Brain microvascular endothelial cell (primary cell): ENCODE measurements at regions not wholly inside any gene's neighbourhood (a gene's known extent, or its start where the extent isn't known, plus 50 kb on each side); places are given as distances from the start of the nearest gene placed in this dataset.
"Not testable (repeated sequence)": the region's sequence is repeated elsewhere in the genome, so short reads cannot be mapped to it uniquely, and the experiment has no call there.

Source experiments
- DNase-seq: peaks from one replicate; pipeline ENCODE4 v3.0.0-alpha.2; 2020
- H3K27ac ChIP-seq: fragments of 250-450 bp; sonication (Bioruptor Pico); 2 replicates; pipeline ENCODE4 v1.5.1; 2020; ENCODE audit warnings: mild to moderate bottlenecking, moderate library complexity
- H3K27me3 ChIP-seq: fragments of 250-450 bp; sonication (Bioruptor Pico); replicated peaks from 2 replicates; pipeline ENCODE4 v1.5.1; 2020; ENCODE audit warnings: mild to moderate bottlenecking
- H3K36me3 ChIP-seq: fragments of 250-450 bp; sonication (Bioruptor Pico); replicated peaks from 2 replicates; pipeline ENCODE4 v1.5.1; 2020; ENCODE audit warnings: mild to moderate bottlenecking
- H3K4me3 ChIP-seq: 2 replicates; pipeline ENCODE4 v1.5.1; 2011; ENCODE audit warnings: low read depth, mild to moderate bottlenecking, control low read depth, low read length, moderate library complexity
- in situ Hi-C: cut with HindIII; loops from 2 replicates; pipeline ENCODE4 v1.10.0; 2017; ENCODE audit warnings: low sequenced_read_pairs, low pct_ligation_motif_present
- TF ChIP-seq, protein P1 (sequence below): IDR thresholded peaks from 2 replicates; pipeline ENCODE4 v1.5.1; 2011; ENCODE audit warnings: low read depth, mild to moderate bottlenecking, moderate library complexity, low read length, control low read depth, inconsistent platforms; ENCODE audit errors: missing control alignments

DNA sequence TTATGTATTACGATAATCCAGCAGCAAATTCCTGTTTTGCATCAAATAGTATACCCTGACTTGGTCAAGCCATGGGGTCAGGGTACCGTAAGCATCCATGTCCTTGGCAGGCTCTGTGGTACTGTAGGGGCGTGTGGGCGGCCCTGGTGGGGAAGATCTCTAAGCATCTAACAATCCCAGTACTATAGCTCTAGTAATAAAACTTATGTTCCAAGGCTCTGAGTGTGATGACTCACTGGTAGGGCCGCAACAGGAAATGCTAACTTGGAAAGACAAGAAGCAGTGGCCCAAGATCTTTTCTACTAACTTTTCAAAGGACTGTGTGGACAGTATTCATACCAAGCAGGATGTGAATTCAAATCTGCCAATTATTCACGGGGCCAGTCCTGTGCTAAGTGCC, 63.8 kb downstream of the CLEC18A start:
- peak; percentile 30 for DNase-seq
- in situ Hi-C loops, result not testable (repeated sequence)

DNA sequence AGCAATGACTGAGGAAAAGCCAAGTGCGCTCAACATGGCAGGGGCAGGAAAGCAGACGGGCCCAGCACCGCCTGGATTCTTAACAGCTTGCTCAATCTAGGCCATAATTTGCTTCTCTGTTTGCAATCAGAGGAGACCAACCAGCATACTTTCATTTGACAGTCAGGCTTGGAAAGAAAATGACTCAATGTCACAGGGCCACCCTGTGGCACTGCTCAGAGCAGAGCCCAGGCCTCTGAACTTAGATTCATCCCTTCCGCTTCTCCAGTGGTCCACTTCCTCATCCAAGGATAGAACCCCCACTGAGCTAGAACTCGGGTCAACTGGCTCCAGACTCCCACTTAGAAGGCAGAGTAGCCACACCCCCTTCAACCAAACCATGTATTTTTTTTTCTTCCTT, 65.6 kb downstream of the CLEC18A start:
- H3K4me3 ChIP-seq, H3K27ac ChIP-seq, H3K36me3 ChIP-seq, H3K27me3 ChIP-seq, DNase-seq, in situ Hi-C loops: not testable (repeated sequence)

More for the DNA sequence above, 63.8 kb downstream of the CLEC18A start:
- not testable (repeated sequence) for H3K27ac ChIP-seq, H3K4me3 ChIP-seq, H3K27me3 ChIP-seq, H3K36me3 ChIP-seq

DNA sequence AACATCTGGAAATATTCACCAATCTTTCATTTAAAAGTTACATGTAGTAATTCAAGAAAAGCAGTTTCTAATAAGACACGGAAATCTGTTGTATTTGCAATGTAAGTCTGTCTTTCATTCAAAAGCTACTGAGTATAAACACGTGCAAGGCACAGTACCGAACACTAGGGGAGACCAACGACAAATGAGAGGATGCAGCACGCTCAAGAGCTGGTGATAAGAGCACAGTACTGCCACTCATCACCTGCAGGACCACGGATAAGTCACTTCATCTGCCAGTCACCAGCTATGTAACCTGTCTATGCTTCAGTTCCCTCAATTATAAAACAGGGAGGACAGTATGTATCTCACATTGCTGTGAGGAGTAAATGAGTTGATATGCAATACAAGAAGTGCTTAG, 67.1 kb downstream of the CLEC18A start:
- no peak overlapping the region for H3K4me3 ChIP-seq
- in situ Hi-C loops, result no loop called here
- peak; percentile 34 for DNase-seq
- no peak overlapping the region for H3K27ac ChIP-seq
- peaks cover 7% of the 10 kb centered on the region for H3K36me3 ChIP-seq
- TF ChIP-seq, protein P1, sequence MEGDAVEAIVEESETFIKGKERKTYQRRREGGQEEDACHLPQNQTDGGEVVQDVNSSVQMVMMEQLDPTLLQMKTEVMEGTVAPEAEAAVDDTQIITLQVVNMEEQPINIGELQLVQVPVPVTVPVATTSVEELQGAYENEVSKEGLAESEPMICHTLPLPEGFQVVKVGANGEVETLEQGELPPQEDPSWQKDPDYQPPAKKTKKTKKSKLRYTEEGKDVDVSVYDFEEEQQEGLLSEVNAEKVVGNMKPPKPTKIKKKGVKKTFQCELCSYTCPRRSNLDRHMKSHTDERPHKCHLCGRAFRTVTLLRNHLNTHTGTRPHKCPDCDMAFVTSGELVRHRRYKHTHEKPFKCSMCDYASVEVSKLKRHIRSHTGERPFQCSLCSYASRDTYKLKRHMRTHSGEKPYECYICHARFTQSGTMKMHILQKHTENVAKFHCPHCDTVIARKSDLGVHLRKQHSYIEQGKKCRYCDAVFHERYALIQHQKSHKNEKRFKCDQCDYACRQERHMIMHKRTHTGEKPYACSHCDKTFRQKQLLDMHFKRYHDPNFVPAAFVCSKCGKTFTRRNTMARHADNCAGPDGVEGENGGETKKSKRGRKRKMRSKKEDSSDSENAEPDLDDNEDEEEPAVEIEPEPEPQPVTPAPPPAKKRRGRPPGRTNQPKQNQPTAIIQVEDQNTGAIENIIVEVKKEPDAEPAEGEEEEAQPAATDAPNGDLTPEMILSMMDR, result peak; percentile 38
- no peaks in the 10 kb centered on the region for H3K27me3 ChIP-seq

DNA sequence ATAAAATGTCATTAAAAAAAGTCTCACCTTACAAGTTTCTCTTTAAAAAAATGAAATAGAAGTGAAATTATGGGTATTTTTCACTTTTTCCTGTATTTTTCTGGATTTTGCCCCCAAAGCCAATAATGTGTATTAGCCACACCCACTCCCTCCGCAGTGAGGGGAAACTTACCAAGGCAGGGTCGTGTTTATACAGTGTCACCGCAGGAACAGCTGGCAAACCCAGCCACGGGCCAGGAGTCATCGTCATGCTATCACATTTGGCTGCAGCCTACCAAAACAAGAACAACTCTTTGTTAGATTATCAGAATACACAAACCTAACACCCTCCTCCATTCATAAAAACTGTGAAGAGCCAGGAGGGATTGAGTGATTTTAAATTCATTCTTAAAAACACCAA, 72.1 kb downstream of the CLEC18A start:
- H3K36me3 ChIP-seq, H3K4me3 ChIP-seq, H3K27me3 ChIP-seq, H3K27ac ChIP-seq, in situ Hi-C loops, DNase-seq: not testable (repeated sequence)

DNA sequence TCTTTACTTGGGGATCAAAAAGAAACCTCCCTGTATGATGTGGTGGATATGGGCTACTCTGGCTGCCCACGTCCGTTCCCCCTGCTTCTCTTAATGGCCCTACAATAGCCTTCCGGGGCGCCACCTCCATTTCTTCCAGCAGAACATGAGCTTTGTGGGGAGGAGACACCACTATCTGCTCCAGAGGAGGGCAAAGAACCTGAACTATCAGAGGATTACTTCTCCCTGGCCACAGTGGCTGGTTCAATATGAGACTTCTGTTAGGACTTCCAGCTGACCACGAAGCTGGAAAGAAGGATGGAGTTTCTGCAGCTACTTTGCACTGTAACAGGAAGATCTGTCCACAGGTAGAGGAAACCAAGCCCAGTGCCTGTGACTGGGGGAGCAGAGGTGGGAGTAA, 72.8 kb downstream of the CLEC18A start:
- H3K27me3 ChIP-seq, DNase-seq, H3K27ac ChIP-seq, in situ Hi-C loops, H3K4me3 ChIP-seq, H3K36me3 ChIP-seq: not testable (repeated sequence)

DNA sequence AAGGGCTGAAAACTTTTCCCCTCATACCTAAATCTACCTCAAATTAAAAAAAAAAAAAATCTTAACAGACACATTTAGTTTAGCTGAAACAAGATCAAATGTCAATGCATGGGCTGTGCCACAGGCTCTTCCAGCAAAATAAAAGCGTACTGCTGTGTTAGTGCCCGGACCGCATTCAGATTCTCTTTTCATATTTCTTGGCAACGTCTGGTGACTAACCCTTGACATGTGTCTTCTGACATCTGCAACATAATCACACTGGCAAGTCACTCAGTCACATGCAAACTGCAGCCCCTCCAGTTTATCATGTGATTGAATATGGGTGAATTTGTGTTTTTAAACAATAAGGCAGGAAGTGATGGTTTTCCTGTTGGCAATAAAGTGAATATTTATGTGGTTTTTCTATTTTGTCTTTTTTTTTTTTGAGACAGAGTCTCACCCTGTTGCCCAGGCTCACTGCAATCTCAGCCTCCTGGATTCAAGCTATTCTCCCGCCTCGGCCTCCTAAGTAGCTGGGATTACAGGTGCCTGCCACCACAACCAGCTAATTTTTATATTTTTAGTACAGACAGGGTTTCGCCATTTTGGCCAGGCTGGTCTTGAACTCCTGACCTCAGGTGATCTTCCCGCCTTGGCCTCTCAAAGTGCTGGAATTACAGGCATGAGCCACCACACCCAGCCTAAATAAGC, 75.2 kb downstream of the CLEC18A start:
- in situ Hi-C loops, H3K36me3 ChIP-seq, H3K4me3 ChIP-seq, H3K27me3 ChIP-seq: not testable (repeated sequence)
- peak; percentile 33 for DNase-seq
- peak overlapping the region; percentile 29 for H3K27ac ChIP-seq

DNA sequence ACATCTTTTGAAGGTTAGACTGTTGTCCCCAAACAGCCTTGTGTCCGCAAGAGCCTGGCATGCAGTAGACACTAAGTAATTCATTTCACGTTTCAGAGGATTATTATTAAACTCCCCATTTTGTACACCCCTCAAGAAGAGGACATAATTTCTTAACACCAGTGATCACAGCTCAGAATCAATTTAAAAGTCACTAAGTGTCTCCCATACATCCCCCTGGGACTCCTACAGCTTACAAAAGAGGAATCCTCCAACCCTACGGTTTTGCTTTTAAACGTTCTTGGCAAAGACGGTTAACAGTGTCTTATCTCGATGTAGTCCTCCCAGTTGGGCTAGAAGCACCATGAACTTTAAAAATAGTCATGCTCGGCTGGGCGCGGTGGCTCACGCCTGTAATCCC, 81.2 kb upstream of the PDPR start:
- in situ Hi-C loops, H3K4me3 ChIP-seq, H3K27me3 ChIP-seq: not testable (repeated sequence)

DNA sequence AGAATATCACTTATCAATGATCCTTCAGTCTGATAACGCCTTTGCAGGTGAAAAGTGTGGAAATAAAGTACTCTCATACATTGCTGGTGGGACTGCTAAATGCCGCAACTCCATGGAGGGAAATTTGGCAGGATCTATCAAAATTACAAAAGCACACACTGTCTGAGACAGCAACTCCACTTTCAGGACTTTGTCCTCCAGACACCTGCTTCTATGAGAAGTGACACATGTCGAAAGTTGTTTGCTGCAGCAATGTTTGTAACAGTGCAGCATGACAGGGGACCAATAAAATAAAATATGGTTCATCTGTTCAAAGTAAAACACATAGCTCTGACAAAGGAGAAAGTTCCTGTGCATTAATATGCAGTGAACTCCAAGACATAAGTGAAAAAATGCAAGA, 76.2 kb upstream of the PDPR start:
- H3K36me3 ChIP-seq, H3K4me3 ChIP-seq, H3K27me3 ChIP-seq, in situ Hi-C loops, H3K27ac ChIP-seq, DNase-seq: not testable (repeated sequence)

More for the DNA sequence above, 81.2 kb upstream of the PDPR start:
- H3K27ac ChIP-seq, H3K36me3 ChIP-seq, DNase-seq: not testable (repeated sequence)

DNA sequence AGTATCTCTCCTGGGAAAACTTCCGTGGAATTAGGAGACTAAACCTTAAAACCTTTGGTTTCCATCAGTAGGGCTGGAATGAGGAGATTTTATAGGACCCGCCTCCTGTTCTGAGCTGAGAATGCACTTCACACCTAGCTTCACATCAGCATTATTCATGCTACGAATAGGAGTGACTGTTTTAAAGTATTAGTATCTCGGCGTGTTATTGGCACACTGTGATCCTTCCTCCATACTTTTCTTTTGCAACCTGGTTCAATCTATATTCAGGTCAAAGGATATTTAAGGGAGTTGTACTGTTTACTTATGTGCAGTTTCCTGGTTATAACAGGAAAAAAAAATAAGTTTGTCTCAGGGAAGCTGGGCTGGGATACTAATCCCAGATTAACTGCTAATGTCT, 73.6 kb upstream of the PDPR start:
- not testable (repeated sequence) for DNase-seq

DNA sequence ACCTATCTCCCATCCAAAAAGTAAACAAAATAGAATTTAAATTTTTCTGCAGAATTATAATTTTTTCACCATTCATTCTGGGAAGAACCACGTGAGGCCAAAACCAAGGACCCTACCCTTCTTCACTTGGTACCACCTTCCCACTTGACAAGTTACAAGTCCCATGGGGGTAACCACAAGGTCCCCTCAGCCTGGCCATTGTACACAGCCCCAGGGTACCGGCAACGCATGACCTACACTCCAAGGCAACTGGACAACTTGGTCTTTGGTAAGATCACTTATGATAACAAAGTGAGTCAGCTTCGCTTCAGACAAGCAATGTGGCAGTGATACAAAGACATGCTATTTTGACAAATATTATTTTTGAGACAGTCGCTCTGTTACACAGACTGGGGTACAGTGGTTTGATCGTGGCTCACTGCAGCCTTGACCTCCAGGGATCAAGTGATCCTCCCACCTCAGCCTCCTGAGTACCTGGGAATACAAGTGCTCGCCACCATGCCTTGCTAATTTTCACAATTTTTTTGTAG, 70.5 kb upstream of the PDPR start:
- DNase-seq, result peak; percentile 67
- H3K4me3 ChIP-seq, H3K27me3 ChIP-seq, H3K36me3 ChIP-seq, in situ Hi-C loops: not testable (repeated sequence)
- H3K27ac ChIP-seq, result peak overlapping the region; percentile 32

More for the DNA sequence above, 73.6 kb upstream of the PDPR start:
- H3K27ac ChIP-seq, in situ Hi-C loops, H3K27me3 ChIP-seq, H3K4me3 ChIP-seq, H3K36me3 ChIP-seq: not testable (repeated sequence)

DNA sequence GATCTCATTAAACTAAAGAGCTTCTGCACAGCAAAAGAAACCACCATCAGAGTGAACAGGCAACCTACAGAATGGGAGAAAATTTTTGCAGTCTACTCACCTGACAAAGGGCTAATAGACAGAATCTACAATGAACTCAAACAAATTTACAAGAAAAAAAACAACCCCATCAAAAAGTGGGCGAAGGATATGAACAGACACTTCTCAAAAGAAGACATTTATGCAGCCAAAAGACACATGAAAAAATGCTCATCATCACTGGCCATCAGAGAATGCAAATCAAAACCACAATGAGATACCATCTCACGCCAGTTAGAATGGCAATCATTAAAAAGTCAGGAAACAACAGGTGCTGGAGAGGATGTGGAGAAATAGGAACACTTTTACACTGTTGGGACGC, 67.6 kb upstream of the PDPR start:
- DNase-seq, in situ Hi-C loops, H3K4me3 ChIP-seq, H3K27me3 ChIP-seq, H3K27ac ChIP-seq, H3K36me3 ChIP-seq: not testable (repeated sequence)

DNA sequence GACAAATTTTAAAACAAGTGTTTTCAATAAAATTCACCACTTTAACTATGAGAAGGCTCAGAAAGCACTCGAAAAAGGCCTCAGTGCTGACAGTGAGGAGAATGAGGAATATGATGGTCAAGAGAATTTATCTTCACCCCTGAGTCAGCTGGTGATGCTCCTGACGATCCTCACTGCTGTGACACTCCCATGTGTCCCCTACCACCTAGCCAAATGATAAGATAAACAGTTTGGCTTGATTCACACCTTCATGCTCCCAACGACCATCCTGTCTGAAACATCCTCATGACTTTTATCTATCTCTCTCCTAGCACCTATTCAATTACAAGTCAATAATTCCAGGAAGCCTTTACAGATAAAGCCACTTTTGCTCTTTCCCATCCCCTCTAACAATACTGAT, 66.0 kb upstream of the PDPR start:
- in situ Hi-C loops, DNase-seq, H3K4me3 ChIP-seq: not testable (repeated sequence)

DNA sequence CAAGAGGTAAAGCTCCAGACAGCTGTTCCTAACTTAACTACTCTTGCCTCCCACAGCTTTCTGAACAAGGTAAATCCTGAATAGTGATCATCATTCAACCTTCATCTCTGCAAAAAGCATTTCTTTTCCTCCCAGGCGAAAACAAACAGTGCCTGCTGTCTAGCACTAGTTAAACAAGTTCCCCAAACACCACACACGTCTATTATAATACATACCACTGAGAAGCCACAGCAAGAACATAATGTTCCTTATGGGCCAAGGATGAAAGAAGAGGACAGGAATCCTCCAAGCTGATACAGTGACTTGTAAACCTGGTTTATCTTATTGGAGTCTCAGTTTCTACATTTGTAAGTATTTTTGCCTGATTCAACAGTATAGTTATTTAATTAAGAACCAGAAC, 56.1 kb upstream of the PDPR start:
- H3K36me3 ChIP-seq, H3K27ac ChIP-seq, DNase-seq, in situ Hi-C loops, H3K4me3 ChIP-seq, H3K27me3 ChIP-seq: not testable (repeated sequence)

More for the DNA sequence above, 66.0 kb upstream of the PDPR start:
- not testable (repeated sequence) for H3K27ac ChIP-seq, H3K27me3 ChIP-seq, H3K36me3 ChIP-seq

DNA sequence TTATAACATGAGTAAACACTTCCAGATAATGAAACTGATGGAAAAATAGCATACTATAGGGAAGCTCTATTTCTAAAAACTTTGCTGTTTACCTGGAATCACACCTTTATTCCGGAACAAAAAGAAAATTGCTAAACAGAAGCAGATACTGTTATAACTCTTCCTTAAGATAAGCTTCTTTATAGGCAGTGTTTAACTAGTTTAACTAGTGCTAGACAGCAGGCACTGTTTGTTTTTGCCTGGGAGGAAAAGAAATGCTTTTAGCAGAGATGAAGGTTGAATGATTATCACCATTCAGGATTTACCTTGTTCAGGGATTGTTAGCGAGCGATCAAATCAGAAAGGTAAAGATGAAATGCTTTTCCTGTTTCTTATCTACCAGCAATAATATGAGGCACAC, 54.7 kb upstream of the PDPR start:
- H3K4me3 ChIP-seq, DNase-seq, H3K27me3 ChIP-seq, H3K27ac ChIP-seq, in situ Hi-C loops, H3K36me3 ChIP-seq: not testable (repeated sequence)
